GM13977 (cell line): ENCODE measurements at regions not wholly inside any gene's neighbourhood (a gene's known extent, or its start where the extent isn't known, plus 50 kb on each side); places are given as distances from the start of the nearest gene placed in this dataset.

Source experiments
- DNase-seq: peaks from one replicate; pipeline ENCODE4 v3.0.0; 2012; ENCODE audit warnings: low spot score
- in situ Hi-C: fragments of 300-500 bp; cut with MboI; formaldehyde crosslinking; loops from one replicate; pipeline ENCODE4 v1.12.0; 2022; ENCODE audit warnings: low sequenced_read_pairs, low pct_unique_long_range_greater_than_20kb, mixed read lengths, inconsistent platforms; ENCODE audit not compliant: unreplicated experiment
- TF ChIP-seq, protein P1 (sequence below): IDR thresholded peaks from 2 replicates; pipeline ENCODE4 v1.5.1; 2012; ENCODE audit warnings: mild to moderate bottlenecking, control low read depth; ENCODE audit not compliant: insufficient read depth; ENCODE audit errors: extremely low read depth, missing control alignments

DNA sequence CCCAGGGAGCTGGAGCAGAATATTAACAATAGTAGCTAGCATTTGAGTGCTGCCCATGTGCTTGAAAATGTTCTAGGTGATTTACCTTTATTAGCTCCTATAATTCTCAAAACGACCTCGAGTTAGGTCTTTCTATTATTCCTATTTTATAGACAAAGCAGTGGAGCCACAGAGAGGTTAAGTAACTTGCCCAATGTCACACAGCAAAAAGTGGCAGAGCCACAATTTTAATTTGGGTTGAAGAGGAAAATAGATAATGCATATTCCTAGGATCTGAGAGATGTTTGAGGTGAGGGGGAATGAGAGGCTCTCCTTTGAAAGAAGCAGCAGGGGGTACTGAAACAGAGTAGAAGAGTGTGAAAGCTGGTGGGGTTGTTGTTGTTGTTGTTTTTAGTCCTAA, 354.5 kb upstream of the SLC35B3 start:
- in situ Hi-C loops: no loop called here
- TF ChIP-seq, protein P1, sequence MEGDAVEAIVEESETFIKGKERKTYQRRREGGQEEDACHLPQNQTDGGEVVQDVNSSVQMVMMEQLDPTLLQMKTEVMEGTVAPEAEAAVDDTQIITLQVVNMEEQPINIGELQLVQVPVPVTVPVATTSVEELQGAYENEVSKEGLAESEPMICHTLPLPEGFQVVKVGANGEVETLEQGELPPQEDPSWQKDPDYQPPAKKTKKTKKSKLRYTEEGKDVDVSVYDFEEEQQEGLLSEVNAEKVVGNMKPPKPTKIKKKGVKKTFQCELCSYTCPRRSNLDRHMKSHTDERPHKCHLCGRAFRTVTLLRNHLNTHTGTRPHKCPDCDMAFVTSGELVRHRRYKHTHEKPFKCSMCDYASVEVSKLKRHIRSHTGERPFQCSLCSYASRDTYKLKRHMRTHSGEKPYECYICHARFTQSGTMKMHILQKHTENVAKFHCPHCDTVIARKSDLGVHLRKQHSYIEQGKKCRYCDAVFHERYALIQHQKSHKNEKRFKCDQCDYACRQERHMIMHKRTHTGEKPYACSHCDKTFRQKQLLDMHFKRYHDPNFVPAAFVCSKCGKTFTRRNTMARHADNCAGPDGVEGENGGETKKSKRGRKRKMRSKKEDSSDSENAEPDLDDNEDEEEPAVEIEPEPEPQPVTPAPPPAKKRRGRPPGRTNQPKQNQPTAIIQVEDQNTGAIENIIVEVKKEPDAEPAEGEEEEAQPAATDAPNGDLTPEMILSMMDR: no peak

DNA sequence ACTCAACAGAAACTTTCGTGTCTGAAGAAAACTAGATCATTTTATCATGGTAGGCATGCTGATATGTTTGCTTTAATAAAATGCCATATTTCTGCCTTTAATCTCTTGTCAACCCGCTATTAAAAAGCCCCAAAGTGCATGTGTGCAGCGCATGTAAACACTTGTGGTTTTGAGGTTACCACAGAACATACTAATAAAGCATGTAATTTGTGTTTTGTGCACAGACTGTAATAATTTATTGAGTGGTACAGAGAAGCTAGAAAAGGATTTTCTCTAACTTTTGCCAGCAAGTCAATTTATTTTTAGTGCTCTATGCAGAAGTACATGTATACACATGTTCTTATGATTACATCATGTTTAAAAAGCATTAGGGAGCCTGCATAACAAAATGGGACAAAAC, 349.9 kb upstream of the SLC35B3 start:
- no peak for DNase-seq
- TF ChIP-seq, protein P1: no peak
- in situ Hi-C loops: no loop called here

More for the DNA sequence above, 354.5 kb upstream of the SLC35B3 start:
- no peak for DNase-seq

DNA sequence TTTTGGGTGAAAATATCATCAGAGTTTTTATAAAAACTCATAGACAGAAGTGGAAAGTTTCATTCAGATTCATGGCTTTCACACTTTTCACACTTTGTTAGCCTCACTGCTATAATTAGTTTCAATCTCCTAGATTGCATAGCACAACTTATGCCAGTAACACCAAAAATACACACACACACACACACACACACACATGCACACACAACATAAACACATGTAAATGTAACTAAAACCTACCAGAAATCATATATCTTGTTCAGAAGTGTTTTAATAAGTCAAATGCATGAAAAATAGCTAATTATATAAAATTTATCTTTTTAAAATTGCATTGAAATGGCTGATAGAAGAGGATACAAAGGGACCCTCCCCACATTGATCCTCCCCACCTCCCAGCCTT, 347.8 kb upstream of the SLC35B3 start:
- in situ Hi-C loops: no loop called here
- DNase-seq: no peak
- TF ChIP-seq, protein P1: no peak

DNA sequence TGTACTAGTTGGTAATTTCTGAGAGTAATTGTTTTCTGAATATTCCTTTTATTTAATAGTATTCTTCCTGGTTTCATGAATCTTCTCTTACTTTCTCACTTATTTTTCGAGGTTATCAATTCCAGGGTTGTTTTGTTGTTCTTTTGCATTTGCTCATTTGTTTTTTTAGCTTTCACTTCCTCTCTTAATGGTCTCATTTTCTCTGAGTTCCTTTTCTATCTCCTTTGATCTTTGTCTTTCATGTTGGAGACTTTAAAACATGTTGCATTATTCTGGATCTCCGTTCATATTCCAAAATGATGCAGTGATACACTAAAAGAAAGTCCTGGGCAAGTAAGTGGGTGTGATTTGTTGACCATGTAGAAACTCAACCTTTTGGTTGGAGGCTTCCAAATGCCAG, 345.3 kb upstream of the SLC35B3 start:
- no peak for DNase-seq
- in situ Hi-C loops: no loop called here
- TF ChIP-seq, protein P1: no peak

DNA sequence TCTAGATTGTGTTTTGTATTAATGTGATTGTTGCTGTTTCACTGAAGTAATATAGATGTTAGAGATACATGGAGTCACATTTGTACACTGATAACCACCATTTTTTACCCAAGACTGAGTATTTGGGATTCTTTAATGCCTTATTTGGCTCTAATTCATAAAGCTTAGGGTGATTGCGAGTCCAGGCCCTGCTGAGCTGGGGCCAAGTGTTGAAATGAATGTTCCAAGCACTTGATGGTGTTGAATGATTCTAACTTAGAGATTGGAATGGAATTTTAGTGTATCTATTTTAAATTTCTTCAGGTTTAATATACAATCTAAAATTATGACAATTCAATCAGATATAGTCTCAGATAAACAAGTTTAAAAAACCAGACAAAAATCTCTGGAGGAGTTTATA, 329.4 kb upstream of the SLC35B3 start:
- in situ Hi-C loops: no loop called here
- TF ChIP-seq, protein P1: no peak
- DNase-seq: no peak

DNA sequence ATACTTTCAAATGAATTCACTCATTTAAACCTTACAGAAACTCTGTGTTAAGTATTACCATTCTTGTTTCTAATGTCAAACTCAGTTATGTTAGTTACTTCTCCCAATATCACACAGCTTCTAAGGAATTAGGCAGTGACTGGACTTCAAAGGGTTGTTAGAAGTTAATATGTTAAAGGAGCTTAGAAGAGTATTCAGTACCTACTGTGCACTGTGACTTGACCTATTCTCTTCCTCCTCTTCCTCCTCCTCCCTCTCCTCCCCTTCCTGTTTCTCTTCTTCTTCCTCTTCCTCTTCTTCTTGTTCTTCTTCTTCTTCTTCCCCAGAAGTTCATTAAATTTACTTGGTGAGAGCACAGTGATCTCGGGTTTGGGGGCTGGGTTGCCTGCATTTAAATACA, 325.6 kb upstream of the SLC35B3 start:
- in situ Hi-C loops: no loop called here
- DNase-seq: no peak
- TF ChIP-seq, protein P1: no peak

DNA sequence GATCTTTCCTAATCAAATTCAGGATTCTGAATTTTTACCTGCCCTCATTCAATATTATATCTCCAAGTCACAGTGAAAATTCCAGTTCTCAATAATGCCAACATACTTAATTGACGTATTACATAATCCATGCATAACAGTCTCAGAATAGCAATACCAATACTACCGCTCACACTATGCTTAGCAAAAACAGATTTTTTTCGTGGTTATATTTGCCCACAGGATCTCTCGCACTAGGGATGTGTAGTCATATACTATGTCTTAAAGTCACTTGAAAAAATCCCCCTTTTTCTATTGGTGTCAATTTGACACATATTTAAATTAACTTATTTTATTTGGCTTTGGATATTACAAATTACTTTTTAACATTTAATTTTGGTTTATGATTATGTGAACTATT, 323.1 kb upstream of the SLC35B3 start:
- in situ Hi-C loops: no loop called here
- TF ChIP-seq, protein P1: no peak
- no peak for DNase-seq
